ENCODE measurements at regions not wholly inside any gene's neighbourhood (a gene's known extent, or its start where the extent isn't known, plus 50 kb on each side); places are given as distances from the start of the nearest gene placed in this dataset.
A peak's percentile ranks its signal among the peaks of the same experiment; 100 is the strongest.

- H3K27ac ChIP-seq (ENCODE audit: insufficient read depth, low read depth, low read length): no peak overlapping the region
- peaks cover 4% of the 10 kb centered on the region for H3K4me1 ChIP-seq (ENCODE audit: control insufficient read depth, extremely low read depth, insufficient read depth, low read length)
- peak overlapping the region; percentile 20 for H2AFZ ChIP-seq (ENCODE audit: low read depth, low read length)
- no peak overlapping the region for H3K4me2 ChIP-seq (ENCODE audit: insufficient read depth, low read length)
- no peaks in the 10 kb centered on the region for H3K79me2 ChIP-seq (ENCODE audit: control insufficient read depth, insufficient read depth, low read length)
- ChIA-PET POLR2A (interaction anchor here (0.6 kb wide), 1 partner anchor 12 kb away, joined by 3 read pairs; no protein-coding TSS in a partner anchor), CTCF (interaction anchor here (0.6 to 2.7 kb wide), 9 partner anchors 12 to 1973 kb away, joined by 3 to 20 read pairs (median 3); no protein-coding TSS in a partner anchor)
- no peaks in the 10 kb centered on the region for H3K36me3 ChIP-seq (ENCODE audit: control insufficient read depth in 2 of 2, extremely low read depth in 1 of 2, insufficient read depth in 2 of 2, low read length in 2 of 2)
- dilution Hi-C loops (cut with MboI; ENCODE audit: extremely low pct_ligation_motif_present, low sequenced_read_pairs) (no loop called here), intact Hi-C loops (cut with micrococcal nuclease) (loop anchor here (1.0 to 10.0 kb wide), 6 partner anchors 117 to 1962 kb away; partner anchors contain the start of genes COX11 and STXBP4)
- no peaks in the 10 kb centered on the region for H3K9me1 ChIP-seq (replicated peaks; ENCODE audit: control insufficient read depth, extremely low read depth, insufficient read depth, low read length)
- no peaks in the 10 kb centered on the region for H3K9me3 ChIP-seq (replicated peaks; ENCODE audit: control insufficient read depth, insufficient read depth, low read length)
- H3K27me3 ChIP-seq (ENCODE audit: control insufficient read depth in 2 of 2, insufficient read depth in 2 of 2, low read length in 2 of 2): no peaks in the 10 kb centered on the region
- DNase-seq (ENCODE audit: low read depth, low spot score) (peak; percentile 88), FAIRE-seq (peak; percentile 86)
- BruUV-seq (replicated peaks): no TSS peak
- no peaks in the 10 kb centered on the region for H4K20me1 ChIP-seq (replicated peaks; ENCODE audit: control insufficient read depth, extremely low read depth, insufficient read depth, low read length)
- TF ChIP-seq FOS (IDR thresholded peaks at IDR 0.05; ENCODE audit: borderline replicate concordance, insufficient read depth, low read length): no peak
- no peak for TF ChIP-seq MAX (IDR thresholded peaks at IDR 0.05; ENCODE audit: insufficient read depth, insufficient read length)
- no peak for TF ChIP-seq MYC (IDR thresholded peaks at IDR 0.05; ENCODE audit: low read depth, low read length)
- no peak for TF ChIP-seq EZH2 (IDR thresholded peaks at IDR 0.05; ENCODE audit: borderline replicate concordance, low read depth, low read length, severe bottlenecking)
- TF ChIP-seq CTCF (IDR thresholded peaks at IDR 0.05; ENCODE audit: extremely low read depth in 1 of 2, insufficient read depth in 1 of 2, low read depth in 1 of 2, low read length in 2 of 2): peak; percentile 62 to 73
- H3K4me3 ChIP-seq (replicated peaks in 1 of 3; ENCODE audit: insufficient read depth in 1 of 3, low read depth in 1 of 3, low read length in 3 of 3): no peak overlapping the region
- H3K9ac ChIP-seq (replicated peaks; ENCODE audit: extremely low read depth, insufficient read depth, low read length): no peak overlapping the region
Observed at GRCh38 chr17:53032861-53033271, 789.9 kb upstream of the KIF2B start.

GRCh38 chr17:53017227-53017626 lies 805.5 kb upstream of the KIF2B start:
- Histone ChIP-seq H3K9me3 (replicated peaks; ENCODE audit: control insufficient read depth, insufficient read depth, low read length) (no peaks in the 10 kb centered on the region), H3K4me2 (ENCODE audit: insufficient read depth, low read length) (no peak overlapping the region), H3K27me3 (ENCODE audit: control insufficient read depth in 2 of 2, insufficient read depth in 2 of 2, low read length in 2 of 2) (no peaks in the 10 kb centered on the region), H3K79me2 (ENCODE audit: control insufficient read depth, insufficient read depth, low read length) (no peaks in the 10 kb centered on the region), H4K20me1 (replicated peaks; ENCODE audit: control insufficient read depth, extremely low read depth, insufficient read depth, low read length) (no peaks in the 10 kb centered on the region), H3K4me1 (ENCODE audit: control insufficient read depth, extremely low read depth, insufficient read depth, low read length) (no peaks in the 10 kb centered on the region), H2AFZ (ENCODE audit: low read depth, low read length) (no peak overlapping the region), H3K9ac (replicated peaks; ENCODE audit: extremely low read depth, insufficient read depth, low read length) (no peak overlapping the region), H3K27ac (ENCODE audit: insufficient read depth, low read depth, low read length) (no peak overlapping the region), H3K36me3 (ENCODE audit: control insufficient read depth in 2 of 2, extremely low read depth in 1 of 2, insufficient read depth in 2 of 2, low read length in 2 of 2) (no peaks in the 10 kb centered on the region), H3K4me3 (replicated peaks in 1 of 3; ENCODE audit: insufficient read depth in 1 of 3, low read depth in 1 of 3, low read length in 3 of 3) (no peak overlapping the region), H3K9me1 (replicated peaks; ENCODE audit: control insufficient read depth, extremely low read depth, insufficient read depth, low read length) (no peaks in the 10 kb centered on the region)
- BruUV-seq (replicated peaks): no TSS peak
- no peak for FAIRE-seq
- TF ChIP-seq CTCF (IDR thresholded peaks at IDR 0.05; ENCODE audit: extremely low read depth in 1 of 2, insufficient read depth in 1 of 2, low read depth in 1 of 2, low read length in 2 of 2): no peak
- dilution Hi-C loops (cut with MboI; ENCODE audit: extremely low pct_ligation_motif_present, low sequenced_read_pairs) (no loop called here), intact Hi-C loops (cut with micrococcal nuclease) (no loop called here)
- no peak for DNase-seq (ENCODE audit: low read depth, low spot score)
- ChIA-PET CTCF (no interaction called here), POLR2A (no interaction called here)
